ENCODE measurements at regions not wholly inside any gene's neighbourhood (a gene's known extent, or its start where the extent isn't known, plus 50 kb on each side); places are given as distances from the start of the nearest gene placed in this dataset.
A peak's percentile ranks its signal among the peaks of the same experiment; 100 is the strongest.

- H3K4me3 ChIP-seq (ENCODE audit: low read length), result no peak overlapping the region
- no peak for TF ChIP-seq CTCF (conservative IDR thresholded peaks at IDR 0.05; ENCODE audit: low read depth, low read length)
- peak; percentile 71 for DNase-seq (ENCODE audit: low read depth)
Measured at GRCh38 chr13:105345131-105345530, 1190.3 kb downstream of the EFNB2 start.

GRCh38 chr13:105343134-105343806, 1192.2 kb downstream of the EFNB2 start:
- no peak overlapping the region for H3K4me3 ChIP-seq (ENCODE audit: low read length)
- TF ChIP-seq CTCF (conservative IDR thresholded peaks at IDR 0.05; ENCODE audit: low read depth, low read length), result no peak
- DNase-seq (ENCODE audit: low read depth), result peak; percentile 80

- no peak overlapping the region for H3K4me3 ChIP-seq (ENCODE audit: low read length)
- no peak for TF ChIP-seq CTCF (conservative IDR thresholded peaks at IDR 0.05; ENCODE audit: low read depth, low read length)
- no peak for DNase-seq (ENCODE audit: low read depth)
Measured at GRCh38 chr13:105342281-105342820, 1193.1 kb downstream of the EFNB2 start.

- no peak for TF ChIP-seq CTCF (conservative IDR thresholded peaks at IDR 0.05; ENCODE audit: low read depth, low read length)
- H3K4me3 ChIP-seq (ENCODE audit: low read length), result no peak overlapping the region
- no peak for DNase-seq (ENCODE audit: low read depth)
Measured at GRCh38 chr13:105341758-105342157, 1193.7 kb downstream of the EFNB2 start.

- DNase-seq (ENCODE audit: low read depth), result no peak
- TF ChIP-seq CTCF (conservative IDR thresholded peaks at IDR 0.05; ENCODE audit: low read depth, low read length), result no peak
- H3K4me3 ChIP-seq (ENCODE audit: low read length), result no peak overlapping the region
Measured at GRCh38 chr13:105341256-105341655, 1194.2 kb downstream of the EFNB2 start.

- no peak for DNase-seq (ENCODE audit: low read depth)
- H3K4me3 ChIP-seq (ENCODE audit: low read length), result no peak overlapping the region
- TF ChIP-seq CTCF (conservative IDR thresholded peaks at IDR 0.05; ENCODE audit: low read depth, low read length), result no peak
Measured at GRCh38 chr13:105340061-105340606, 1195.3 kb downstream of the EFNB2 start.

GRCh38 chr13:105338773-105339172, 1196.7 kb downstream of the EFNB2 start:
- DNase-seq (ENCODE audit: low read depth), result no peak
- no peak overlapping the region for H3K4me3 ChIP-seq (ENCODE audit: low read length)
- TF ChIP-seq CTCF (conservative IDR thresholded peaks at IDR 0.05; ENCODE audit: low read depth, low read length), result no peak

Measured in retinal pigment epithelial cell (primary cell).